HG02588 (cell line): ENCODE measurements at regions not wholly inside any gene's neighbourhood (a gene's known extent, or its start where the extent isn't known, plus 50 kb on each side); places are given as distances from the start of the nearest gene placed in this dataset.
A peak's percentile ranks its signal among the peaks of the same experiment; 100 is the strongest.

Source experiments
- ATAC-seq: cut with Tn5 transposase; IDR thresholded peaks from one replicate; pipeline ENCODE4 v1.9.1; 2021; ENCODE audit warnings: mild to moderate bottlenecking, moderate library complexity; ENCODE audit not compliant: unreplicated experiment

DNA sequence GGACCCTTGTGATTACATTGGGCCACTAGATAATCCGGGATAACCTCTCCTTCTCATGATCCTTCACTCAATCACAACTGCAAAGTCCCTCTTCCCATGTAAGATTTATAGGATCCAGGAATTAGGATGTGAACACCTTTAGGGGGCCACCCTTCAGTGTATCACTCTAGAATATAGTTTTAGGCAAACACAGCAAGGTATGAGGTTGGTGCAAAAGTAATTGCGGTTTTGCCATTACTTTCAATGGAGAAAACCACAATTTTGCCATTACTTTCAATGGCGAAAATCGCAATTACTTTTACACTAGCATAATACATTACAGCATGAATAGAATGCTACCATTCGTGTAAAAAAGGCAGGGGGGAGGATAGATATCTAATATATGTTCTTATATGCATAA lies 104.0 kb downstream of the BAMBI start:
- ATAC-seq = no peak

DNA sequence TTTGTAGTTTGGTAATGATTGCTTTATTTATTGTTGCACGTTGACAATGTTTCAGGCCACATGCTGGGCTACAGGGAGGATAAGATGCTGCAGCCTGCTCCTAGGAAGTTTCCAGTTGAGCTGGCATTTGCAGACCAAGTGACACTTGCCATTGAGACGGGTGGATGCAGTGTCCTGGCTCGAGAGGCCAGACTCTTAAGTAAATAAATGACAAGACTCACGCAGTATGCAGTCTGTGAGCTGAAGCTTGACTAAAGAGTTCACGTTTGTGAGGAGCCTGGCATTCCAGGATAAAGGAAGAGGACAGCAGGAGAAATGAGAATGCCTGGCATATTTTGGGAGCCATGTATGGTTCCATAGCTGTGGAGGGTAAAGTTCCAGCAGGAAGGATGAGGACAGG lies 105.8 kb downstream of the BAMBI start:
- no peak for ATAC-seq

- ATAC-seq = no peak
Measured at GRCh38 chr10:28785018-28785417, 107.7 kb downstream of the BAMBI start.

GRCh38 chr10:28788252-28788651 lies 110.9 kb downstream of the BAMBI start:
- peak; percentile 88 for ATAC-seq

DNA sequence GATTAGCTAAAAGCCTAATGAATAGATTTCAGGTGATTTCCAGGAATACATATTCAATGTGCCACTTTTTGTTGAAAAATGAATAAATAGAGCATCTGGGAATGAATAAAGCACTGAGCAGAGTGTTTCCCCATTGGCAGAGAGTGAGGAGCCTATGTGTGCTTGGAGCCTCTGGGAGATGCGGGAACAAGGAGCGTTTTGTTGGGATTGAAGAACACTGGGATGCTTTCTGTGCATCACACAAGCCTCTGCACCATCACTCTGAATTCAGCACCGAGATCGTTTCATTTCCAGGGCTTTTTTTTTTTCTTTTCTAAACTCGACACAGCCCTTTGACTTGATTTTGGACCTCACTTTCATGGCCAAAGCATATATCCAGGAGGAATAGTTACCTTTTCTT lies 111.4 kb downstream of the BAMBI start:
- ATAC-seq = no peak

DNA sequence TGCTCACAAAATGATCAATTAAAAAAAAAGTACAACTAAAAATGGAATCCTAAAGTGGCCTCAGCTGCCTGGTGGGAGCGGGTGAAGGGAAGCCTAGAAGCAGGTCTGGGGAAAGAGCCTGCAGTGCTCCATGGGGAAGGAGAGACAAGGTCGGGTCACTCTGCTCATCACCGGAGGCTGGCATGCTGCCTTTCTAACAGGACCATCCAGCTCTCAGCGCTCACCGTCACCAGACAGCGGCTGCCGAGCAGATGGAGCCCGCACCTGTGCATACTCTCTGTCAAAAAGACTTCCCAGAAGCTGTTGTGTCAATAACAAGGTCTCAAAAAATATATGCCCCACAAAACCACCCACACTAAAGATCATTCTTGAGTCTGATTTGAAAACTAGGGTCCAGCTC lies 112.8 kb downstream of the BAMBI start:
- no peak for ATAC-seq

GRCh38 chr10:28793482-28793881 lies 116.2 kb downstream of the BAMBI start:
- no peak for ATAC-seq

DNA sequence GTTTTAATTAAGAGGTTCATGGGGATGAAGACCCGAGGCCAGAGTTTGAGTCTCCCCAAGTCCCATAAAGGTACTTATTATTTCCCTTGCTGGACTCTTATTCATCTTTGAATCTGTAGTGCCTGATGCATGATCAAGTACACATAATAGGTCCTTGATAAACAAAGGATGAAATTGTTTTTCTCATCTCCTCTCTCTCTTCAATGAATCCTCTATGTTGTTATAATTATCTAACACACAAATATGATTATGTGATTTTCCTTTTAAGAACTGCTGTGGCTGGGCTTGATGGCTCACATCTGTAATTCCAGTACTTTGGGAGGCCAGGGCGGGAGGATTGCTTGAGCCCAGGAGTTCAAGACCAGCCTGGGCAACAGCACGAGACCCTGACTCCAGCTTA lies 117.7 kb downstream of the BAMBI start:
- ATAC-seq = no peak

GRCh38 chr10:28796606-28797512 lies 119.5 kb downstream of the BAMBI start:
- ATAC-seq = no peak

GRCh38 chr10:28797904-28798371 lies 120.6 kb downstream of the BAMBI start:
- no peak for ATAC-seq

- no peak for ATAC-seq
Measured at GRCh38 chr10:28798428-28798955, 121.2 kb downstream of the BAMBI start.

GRCh38 chr10:28798964-28799363 lies 121.6 kb downstream of the BAMBI start:
- no peak for ATAC-seq

DNA sequence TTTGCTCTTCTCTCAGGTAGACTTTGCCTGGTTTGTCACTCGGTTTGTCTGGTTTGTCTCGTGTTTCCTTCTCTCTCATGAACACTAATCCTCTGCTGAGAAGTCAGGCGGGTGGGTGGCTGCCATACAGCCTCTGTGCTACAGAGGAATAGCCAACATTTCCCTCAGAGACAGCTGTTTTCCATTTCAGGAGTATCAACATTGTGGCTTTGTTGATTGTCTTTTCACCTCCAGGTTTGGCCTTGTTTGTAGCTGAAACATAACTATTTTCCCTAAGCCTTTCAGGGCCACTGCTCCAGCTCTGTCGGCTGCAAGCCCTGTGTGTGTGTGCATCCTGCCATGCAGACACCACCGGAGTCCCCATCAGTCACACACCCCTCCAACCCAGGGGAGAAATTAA lies 122.8 kb downstream of the BAMBI start:
- no peak for ATAC-seq

DNA sequence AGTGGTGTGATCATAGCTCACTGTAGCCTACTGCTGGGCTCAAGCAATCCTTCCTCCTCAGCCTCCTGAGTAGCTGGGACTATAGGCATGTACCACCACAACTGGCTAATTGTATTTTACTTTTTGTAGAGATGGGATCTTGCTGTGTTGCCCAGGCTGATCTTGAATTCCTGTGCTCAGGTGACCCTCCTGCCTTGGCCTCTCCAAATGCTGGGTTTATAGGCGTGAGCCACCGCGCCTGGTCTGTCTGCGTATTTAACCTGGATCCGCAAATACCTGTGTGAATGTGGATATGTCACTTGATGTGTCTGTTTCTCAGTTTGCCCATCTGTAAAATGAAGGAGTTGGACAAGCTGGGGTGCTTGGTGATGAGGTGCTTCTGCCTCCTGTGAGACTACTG lies 123.9 kb downstream of the BAMBI start:
- no peak for ATAC-seq

DNA sequence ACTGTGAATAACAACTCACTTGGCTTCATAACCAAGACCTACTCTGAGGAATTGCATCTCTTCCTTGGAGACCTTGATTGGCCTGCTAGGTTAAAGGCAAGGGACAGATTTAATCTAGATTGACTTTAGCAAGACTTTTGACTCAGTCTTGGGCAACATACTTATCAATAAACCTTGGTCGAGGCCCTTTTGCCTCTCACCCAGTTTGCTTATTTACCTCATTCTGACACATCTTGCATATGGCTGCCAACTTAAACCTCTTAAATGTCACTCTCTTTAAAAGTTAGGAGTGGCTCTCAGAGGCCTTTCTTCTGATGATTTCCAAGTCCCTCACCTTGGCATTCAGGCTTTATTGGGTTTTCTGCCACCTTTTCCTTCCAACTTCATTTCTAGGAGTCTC lies 124.5 kb downstream of the BAMBI start:
- ATAC-seq = no peak

DNA sequence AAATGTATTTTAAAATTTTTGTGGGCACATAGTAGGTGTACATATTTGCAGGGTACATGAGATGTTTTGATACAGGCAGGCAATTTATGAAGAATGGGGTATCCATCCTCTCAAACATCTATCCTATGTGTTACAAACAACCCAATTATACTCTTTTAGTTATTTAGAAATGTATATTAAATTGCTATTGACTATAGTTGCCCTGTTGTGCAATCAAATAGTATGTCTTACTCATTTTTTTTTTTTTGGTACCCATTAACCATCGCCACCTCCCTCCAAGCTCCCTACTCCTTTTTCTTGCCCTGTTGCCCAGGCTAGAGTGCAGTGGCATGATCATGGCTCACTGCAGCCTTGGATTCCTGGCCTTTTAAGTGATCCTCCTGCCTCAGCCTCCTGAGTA lies 128.1 kb downstream of the BAMBI start:
- ATAC-seq = no peak

DNA sequence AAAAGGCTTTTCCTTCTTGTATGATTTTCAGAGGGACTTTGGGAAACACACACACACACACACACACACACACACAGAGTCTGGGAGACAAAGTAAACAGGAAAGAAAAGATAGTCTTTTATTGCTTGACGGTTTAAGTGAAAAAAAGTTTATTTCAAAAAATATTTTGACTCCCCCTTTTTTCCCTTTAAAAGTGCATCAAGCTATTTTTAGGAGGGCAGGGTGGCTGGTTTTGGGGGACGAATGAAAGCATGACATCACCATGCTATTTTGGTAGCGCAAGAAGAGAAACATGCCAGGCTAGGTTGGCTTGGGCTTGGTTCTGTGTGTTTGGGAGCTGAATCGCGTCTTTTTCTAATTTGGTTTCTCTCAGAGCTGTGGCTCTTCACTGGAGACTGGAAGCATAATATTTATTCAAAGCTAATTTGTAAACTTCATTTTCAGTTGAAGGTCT lies 129.2 kb downstream of the BAMBI start:
- no peak for ATAC-seq

DNA sequence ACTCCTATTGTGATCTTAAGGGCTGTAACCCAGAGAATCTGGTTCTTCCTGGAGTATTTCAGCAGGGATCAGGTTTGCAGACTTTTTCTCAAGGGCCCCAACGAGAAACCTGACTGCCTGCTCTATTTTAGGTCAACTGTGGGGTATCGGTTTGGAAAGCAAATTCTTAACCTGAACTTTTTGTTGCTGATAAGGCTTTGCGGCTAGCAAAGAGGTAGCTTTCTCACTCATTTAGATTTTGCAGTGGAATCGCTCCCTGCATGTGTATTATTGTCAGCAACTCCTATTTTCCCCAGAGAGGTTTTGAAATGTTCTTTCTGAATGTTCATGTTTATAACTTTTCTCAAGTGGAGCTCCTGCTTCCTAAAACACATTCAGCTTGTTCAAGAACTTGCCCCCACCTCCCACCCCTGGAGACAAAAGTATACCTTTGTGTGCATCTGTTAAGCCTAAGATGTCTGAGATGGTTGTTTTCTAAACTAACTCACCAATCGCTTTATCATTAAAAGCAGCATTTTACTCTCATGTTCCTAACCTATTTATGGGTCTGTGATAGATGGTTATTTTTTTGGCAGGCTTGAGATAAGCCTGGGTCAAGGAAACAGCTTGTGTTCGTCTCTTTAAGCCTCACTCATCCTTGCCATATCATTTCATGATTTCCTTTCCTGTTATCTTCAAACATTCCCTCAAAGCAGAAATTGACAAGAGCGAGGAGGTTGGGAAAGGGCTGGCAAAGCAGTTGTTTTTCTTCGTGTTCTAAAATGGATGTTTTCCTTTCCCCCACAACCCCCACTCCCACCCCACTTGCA lies 129.8 kb downstream of the BAMBI start:
- no peak for ATAC-seq

DNA sequence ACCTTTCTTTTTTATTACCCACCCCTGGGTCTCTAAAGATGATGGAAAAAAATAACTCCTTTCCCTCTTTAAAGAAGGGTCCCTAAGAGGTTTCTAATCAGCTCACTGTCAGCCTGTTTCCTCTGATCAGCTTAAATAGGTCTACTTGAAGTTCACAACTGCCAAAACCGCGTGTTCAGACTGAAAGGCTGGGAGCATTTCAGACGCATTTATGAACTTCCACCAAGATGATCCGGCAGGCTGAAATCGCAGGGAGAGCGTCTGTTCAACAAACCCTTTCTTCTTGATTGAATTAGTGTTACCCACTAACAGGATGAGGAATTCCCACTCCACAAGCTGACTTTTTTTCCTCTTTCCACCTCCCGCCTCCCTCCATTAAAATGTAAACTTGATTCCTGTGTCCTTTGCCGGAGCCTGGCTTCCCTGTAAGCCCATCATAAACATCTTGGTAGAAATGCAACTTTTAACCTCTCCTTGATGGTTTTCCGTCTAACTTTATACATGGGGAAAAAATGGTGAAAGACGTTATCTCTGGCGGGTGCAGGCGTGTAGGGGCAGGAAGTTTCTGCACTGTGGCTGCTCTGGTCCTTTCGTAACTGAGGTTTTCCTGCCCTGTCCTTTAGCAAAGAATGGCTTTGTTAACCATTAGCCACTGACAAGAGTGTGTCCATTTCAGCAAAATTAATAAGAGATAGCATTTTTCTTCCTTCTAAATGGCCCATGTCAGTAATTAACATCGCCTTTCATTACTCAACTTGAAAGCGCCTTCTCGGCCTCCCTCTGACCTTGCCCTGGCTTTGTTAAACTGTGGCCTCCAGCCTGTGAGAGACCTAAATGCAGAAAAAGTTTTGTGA lies 130.7 kb downstream of the BAMBI start:
- no peak for ATAC-seq

- ATAC-seq = no peak
Measured at GRCh38 chr10:28808693-28809092, 131.4 kb downstream of the BAMBI start.
